ENCODE measurements at regions not wholly inside any gene's neighbourhood (a gene's known extent, or its start where the extent isn't known, plus 50 kb on each side); places are given as distances from the start of the nearest gene placed in this dataset.
A peak's percentile ranks its signal among the peaks of the same experiment; 100 is the strongest.

DNA sequence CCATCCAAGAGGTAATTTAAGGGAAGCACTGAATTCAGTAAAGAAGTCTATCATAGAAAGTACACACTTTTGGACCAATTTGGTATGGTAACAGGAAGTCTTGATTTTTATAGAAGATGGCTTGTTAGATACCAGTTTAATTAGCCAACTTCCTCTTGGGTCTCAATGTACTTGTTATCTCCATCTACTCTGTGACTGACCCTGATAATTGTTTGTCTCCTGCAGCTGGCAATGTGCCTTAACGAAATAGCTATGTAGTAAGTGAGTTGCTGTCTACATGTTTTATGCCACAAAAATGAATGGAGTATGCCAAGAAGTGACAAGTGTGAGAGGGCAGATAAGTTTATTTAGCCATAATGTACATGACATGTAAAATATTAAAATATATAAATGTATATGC is 410.5 kb upstream of the MAN1A1 start:
- Histone ChIP-seq H3K9me2 (ENCODE audit: insufficient read depth, low read length) (no peaks in the 10 kb centered on the region), H2AFZ (ENCODE audit: low read length) (peak overlapping the region; percentile 13; the same call in 1 of the 2 replicates), H3K36me3 (ENCODE audit: insufficient read depth, low read length) (no peaks in the 10 kb centered on the region), H3K27ac (ENCODE audit: low read depth, low read length, poor library complexity, severe bottlenecking) (no peak overlapping the region), H4K20me1 (ENCODE audit: insufficient read depth, low read length) (no peaks in the 10 kb centered on the region), H3K4me3 (ENCODE audit: low read depth, low read length, poor library complexity, severe bottlenecking) (no peak overlapping the region), H3K9me3 (ENCODE audit: low read length) (no peaks in the 10 kb centered on the region), H3K79me2 (ENCODE audit: insufficient read depth, low read depth, low read length) (no peaks in the 10 kb centered on the region), H3K4me2 (ENCODE audit: low read length) (no peak overlapping the region), H3K4me1 (ENCODE audit: insufficient read depth, low read length, poor library complexity, severe bottlenecking) (peaks cover 4% of the 10 kb centered on the region)
- POLR2A ChIA-PET, result interaction anchor here (0.7 kb wide), 2 partner anchors 175 to 769 kb away, joined by 3 read pairs; no protein-coding TSS in a partner anchor
- BruUV-seq (replicated peaks), result no TSS peak
- DNase-seq (ENCODE audit: low spot score), result no peak
- TF ChIP-seq, protein P1, sequence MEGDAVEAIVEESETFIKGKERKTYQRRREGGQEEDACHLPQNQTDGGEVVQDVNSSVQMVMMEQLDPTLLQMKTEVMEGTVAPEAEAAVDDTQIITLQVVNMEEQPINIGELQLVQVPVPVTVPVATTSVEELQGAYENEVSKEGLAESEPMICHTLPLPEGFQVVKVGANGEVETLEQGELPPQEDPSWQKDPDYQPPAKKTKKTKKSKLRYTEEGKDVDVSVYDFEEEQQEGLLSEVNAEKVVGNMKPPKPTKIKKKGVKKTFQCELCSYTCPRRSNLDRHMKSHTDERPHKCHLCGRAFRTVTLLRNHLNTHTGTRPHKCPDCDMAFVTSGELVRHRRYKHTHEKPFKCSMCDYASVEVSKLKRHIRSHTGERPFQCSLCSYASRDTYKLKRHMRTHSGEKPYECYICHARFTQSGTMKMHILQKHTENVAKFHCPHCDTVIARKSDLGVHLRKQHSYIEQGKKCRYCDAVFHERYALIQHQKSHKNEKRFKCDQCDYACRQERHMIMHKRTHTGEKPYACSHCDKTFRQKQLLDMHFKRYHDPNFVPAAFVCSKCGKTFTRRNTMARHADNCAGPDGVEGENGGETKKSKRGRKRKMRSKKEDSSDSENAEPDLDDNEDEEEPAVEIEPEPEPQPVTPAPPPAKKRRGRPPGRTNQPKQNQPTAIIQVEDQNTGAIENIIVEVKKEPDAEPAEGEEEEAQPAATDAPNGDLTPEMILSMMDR (conservative IDR thresholded peaks at IDR 0.05; ENCODE audit: low read length), result no peak
- no peak for TF ChIP-seq EZH2phosphoT487 (IDR thresholded peaks at IDR 0.05; ENCODE audit: borderline replicate concordance, low read depth, low read length)
- CTCF ChIA-PET (ENCODE audit: unreplicated experiment), result no interaction called here
- intact Hi-C loops (cut with micrococcal nuclease; ENCODE audit: unreplicated experiment), result no loop called here

DNA sequence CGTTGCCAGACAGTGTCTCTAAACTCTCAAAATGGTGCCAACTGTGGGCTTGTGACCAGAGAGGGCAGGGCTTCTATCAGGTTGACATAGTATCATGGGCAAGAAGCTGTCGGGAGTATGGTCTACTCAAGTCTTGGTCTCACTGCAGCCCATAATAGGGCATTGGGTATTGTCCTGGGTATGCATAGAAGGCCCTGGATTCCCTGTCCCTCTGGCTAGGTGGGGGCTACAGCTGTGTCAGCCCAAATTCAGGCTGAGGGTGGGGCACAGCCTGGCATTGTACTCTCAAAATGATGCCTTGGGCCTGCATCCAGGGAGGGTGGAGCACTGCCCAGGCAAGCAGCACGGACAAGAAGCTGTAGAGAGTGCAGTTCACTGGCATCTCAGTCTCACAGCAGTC is 408.8 kb upstream of the MAN1A1 start:
- Histone ChIP-seq H4K20me1 (ENCODE audit: insufficient read depth, low read length) (no peaks in the 10 kb centered on the region), H3K9me3 (ENCODE audit: low read length) (no peaks in the 10 kb centered on the region), H3K36me3 (ENCODE audit: insufficient read depth, low read length) (no peaks in the 10 kb centered on the region), H3K4me3 (ENCODE audit: low read depth, low read length, poor library complexity, severe bottlenecking) (no peak overlapping the region), H3K4me2 (ENCODE audit: low read length) (no peak overlapping the region), H3K9me2 (ENCODE audit: insufficient read depth, low read length) (no peaks in the 10 kb centered on the region), H3K27ac (ENCODE audit: low read depth, low read length, poor library complexity, severe bottlenecking) (no peak overlapping the region), H2AFZ (ENCODE audit: low read length) (no peak overlapping the region), H3K79me2 (ENCODE audit: insufficient read depth, low read depth, low read length) (no peaks in the 10 kb centered on the region), H3K4me1 (ENCODE audit: insufficient read depth, low read length, poor library complexity, severe bottlenecking) (peaks cover 4% of the 10 kb centered on the region)
- no peak for TF ChIP-seq EZH2phosphoT487 (IDR thresholded peaks at IDR 0.05; ENCODE audit: borderline replicate concordance, low read depth, low read length)
- TF ChIP-seq, protein P1 (conservative IDR thresholded peaks at IDR 0.05; ENCODE audit: low read length), result no peak
- BruUV-seq (replicated peaks), result no TSS peak
- POLR2A ChIA-PET, result interaction anchor here (1.1 kb wide), 1 partner anchor 499 kb away, joined by 3 read pairs; no protein-coding TSS in a partner anchor
- no peak for DNase-seq (ENCODE audit: low spot score)
- intact Hi-C loops (cut with micrococcal nuclease; ENCODE audit: unreplicated experiment), result no loop called here
- CTCF ChIA-PET (ENCODE audit: unreplicated experiment), result no interaction called here

DNA sequence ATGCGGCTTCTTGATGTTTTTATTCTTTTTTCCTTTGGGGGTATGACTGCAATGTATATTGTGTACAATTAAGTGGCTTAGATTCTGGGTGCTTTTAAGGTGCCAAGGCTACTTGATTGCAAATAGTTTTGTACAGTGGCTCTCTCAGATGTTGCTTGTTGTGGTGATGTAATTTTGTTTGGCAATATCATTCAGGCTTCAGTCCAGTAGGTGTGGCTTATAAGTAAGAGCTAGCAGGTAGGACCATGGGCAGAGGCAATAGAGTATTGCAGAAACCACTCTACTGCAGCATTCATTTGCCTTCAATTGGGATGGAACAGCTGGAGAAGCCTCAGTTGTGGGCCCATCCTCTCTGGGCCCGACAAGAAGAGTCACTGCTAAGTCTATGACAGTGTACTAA is 407.9 kb upstream of the MAN1A1 start:
- H3K9me3 ChIP-seq (ENCODE audit: low read length), result no peaks in the 10 kb centered on the region
- H3K4me1 ChIP-seq (ENCODE audit: insufficient read depth, low read length, poor library complexity, severe bottlenecking), result peaks cover 4% of the 10 kb centered on the region
- no peak overlapping the region for H3K27ac ChIP-seq (ENCODE audit: low read depth, low read length, poor library complexity, severe bottlenecking)
- ChIA-PET CTCF (ENCODE audit: unreplicated experiment) (no interaction called here), POLR2A (interaction anchor here (1.1 kb wide), 1 partner anchor 498 kb away, joined by 3 read pairs; no protein-coding TSS in a partner anchor)
- no peak for DNase-seq (ENCODE audit: low spot score)
- H4K20me1 ChIP-seq (ENCODE audit: insufficient read depth, low read length), result no peaks in the 10 kb centered on the region
- TF ChIP-seq, protein P1 (conservative IDR thresholded peaks at IDR 0.05; ENCODE audit: low read length), result no peak
- TF ChIP-seq EZH2phosphoT487 (IDR thresholded peaks at IDR 0.05; ENCODE audit: borderline replicate concordance, low read depth, low read length), result no peak
- no peaks in the 10 kb centered on the region for H3K9me2 ChIP-seq (ENCODE audit: insufficient read depth, low read length)
- no peaks in the 10 kb centered on the region for H3K36me3 ChIP-seq (ENCODE audit: insufficient read depth, low read length)
- BruUV-seq (replicated peaks), result no TSS peak
- H2AFZ ChIP-seq (ENCODE audit: low read length), result no peak overlapping the region
- intact Hi-C loops (cut with micrococcal nuclease; ENCODE audit: unreplicated experiment), result no loop called here
- H3K79me2 ChIP-seq (ENCODE audit: insufficient read depth, low read depth, low read length), result no peaks in the 10 kb centered on the region
- H3K4me3 ChIP-seq (ENCODE audit: low read depth, low read length, poor library complexity, severe bottlenecking), result no peak overlapping the region
- H3K4me2 ChIP-seq (ENCODE audit: low read length), result no peak overlapping the region
